ENCODE measurements at regions not wholly inside any gene's neighbourhood (a gene's known extent, or its start where the extent isn't known, plus 50 kb on each side); places are given as distances from the start of the nearest gene placed in this dataset.
"Not testable (repeated sequence)": the region's sequence is repeated elsewhere in the genome, so short reads cannot be mapped to it uniquely, and the experiment has no call there.

DNA sequence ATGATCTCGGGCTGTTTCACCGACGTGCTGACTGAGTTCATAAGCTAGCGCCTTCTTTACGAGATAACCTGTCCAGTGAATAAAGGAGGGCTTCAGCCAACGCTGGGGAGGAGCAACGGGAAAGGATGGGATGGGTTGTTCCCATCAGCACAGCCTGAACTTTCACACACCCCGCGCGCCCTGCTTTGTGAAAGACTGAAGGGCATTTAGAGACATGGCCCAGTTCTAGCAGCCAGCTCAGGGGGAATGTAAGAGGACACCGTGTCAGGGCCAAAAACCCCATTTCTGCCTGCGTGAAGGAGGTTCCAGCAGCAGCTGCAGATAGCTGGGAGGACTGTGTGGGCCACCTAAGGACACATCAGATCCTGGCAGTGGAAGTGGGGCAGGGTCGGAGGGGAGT, 255.1 kb upstream of the RAB4A start:
- Mint-ChIP-seq H3K4me1 (no peaks in the 10 kb centered on the region), H3K9me3 (no peaks in the 10 kb centered on the region), H3K4me3 (no peak overlapping the region), H3K27me3 (ENCODE audit: low read depth) (peaks cover 32% of the 10 kb centered on the region), H3K36me3 (ENCODE audit: low read depth) (no peaks in the 10 kb centered on the region), H3K27ac (ENCODE audit: unreplicated experiment) (no peak overlapping the region)
- DNase-seq (ENCODE audit: low read depth, low spot score), result no peak
- TF ChIP-seq, protein P1, sequence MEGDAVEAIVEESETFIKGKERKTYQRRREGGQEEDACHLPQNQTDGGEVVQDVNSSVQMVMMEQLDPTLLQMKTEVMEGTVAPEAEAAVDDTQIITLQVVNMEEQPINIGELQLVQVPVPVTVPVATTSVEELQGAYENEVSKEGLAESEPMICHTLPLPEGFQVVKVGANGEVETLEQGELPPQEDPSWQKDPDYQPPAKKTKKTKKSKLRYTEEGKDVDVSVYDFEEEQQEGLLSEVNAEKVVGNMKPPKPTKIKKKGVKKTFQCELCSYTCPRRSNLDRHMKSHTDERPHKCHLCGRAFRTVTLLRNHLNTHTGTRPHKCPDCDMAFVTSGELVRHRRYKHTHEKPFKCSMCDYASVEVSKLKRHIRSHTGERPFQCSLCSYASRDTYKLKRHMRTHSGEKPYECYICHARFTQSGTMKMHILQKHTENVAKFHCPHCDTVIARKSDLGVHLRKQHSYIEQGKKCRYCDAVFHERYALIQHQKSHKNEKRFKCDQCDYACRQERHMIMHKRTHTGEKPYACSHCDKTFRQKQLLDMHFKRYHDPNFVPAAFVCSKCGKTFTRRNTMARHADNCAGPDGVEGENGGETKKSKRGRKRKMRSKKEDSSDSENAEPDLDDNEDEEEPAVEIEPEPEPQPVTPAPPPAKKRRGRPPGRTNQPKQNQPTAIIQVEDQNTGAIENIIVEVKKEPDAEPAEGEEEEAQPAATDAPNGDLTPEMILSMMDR (conservative IDR thresholded peaks at IDR 0.05), result no peak

DNA sequence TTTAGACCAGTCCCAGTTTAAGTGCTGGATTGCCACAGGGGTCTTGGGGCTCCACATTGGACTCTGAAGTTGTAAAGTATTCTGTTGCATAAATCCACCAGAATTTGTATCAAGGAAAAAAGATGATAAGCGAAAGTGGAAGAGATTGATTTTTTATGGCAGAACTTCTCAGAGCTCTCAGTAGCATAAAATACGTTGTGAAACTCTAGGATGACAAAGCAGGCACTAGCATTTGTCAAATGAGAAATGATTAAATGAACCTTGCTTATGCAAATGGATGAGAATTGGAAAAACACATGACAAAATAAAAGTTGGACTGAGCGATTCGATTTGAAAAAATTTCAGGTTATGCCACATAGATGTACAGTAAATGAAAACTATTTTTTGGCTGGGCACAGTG, 253.8 kb upstream of the RAB4A start:
- H3K9me3 Mint-ChIP-seq, result no peaks in the 10 kb centered on the region
- peaks cover 24% of the 10 kb centered on the region for H3K27me3 Mint-ChIP-seq (ENCODE audit: low read depth)
- no peak overlapping the region for H3K4me3 Mint-ChIP-seq
- H3K4me1 Mint-ChIP-seq, result peaks cover 10% of the 10 kb centered on the region
- no peak overlapping the region for H3K27ac Mint-ChIP-seq (ENCODE audit: unreplicated experiment)
- DNase-seq (ENCODE audit: low read depth, low spot score), result no peak
- no peaks in the 10 kb centered on the region for H3K36me3 Mint-ChIP-seq (ENCODE audit: low read depth)
- TF ChIP-seq, protein P1 (conservative IDR thresholded peaks at IDR 0.05), result no peak

DNA sequence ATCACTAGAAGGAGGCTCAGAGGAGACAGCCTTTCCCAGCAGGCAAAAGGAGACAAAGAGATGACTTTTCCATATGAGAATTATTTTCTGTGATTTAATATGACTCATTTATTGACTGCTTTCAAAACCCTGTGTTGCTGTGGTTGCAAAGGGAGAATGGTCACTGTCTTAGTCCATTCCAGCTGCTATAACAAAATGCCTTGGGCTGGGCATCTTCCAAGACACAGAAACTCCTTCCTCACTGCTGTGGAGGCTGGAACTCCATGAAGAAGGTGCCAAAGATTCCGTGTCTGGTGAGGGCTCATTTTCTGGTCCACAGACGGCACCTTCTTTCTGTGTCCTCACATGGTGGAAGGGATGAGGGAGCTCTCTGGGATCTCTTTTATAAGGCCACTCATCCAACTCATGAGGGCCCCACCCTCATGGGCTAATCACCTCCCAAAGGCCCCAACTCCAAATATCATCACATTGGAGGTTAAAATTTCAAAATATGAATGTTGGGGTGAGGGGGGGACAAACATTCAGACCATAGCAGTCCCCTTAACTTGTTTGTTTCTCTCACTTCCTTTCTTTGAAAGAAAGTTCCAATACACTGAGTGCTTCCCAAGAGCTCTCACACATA, 252.1 kb upstream of the RAB4A start:
- no peaks in the 10 kb centered on the region for H3K9me3 Mint-ChIP-seq
- no peaks in the 10 kb centered on the region for H3K36me3 Mint-ChIP-seq (ENCODE audit: low read depth)
- DNase-seq (ENCODE audit: low read depth, low spot score), result no peak
- peaks cover 16% of the 10 kb centered on the region for H3K27me3 Mint-ChIP-seq (ENCODE audit: low read depth)
- H3K27ac Mint-ChIP-seq (ENCODE audit: unreplicated experiment), result no peak overlapping the region
- TF ChIP-seq, protein P1 (conservative IDR thresholded peaks at IDR 0.05), result no peak
- H3K4me3 Mint-ChIP-seq, result no peak overlapping the region
- H3K4me1 Mint-ChIP-seq, result peaks cover 27% of the 10 kb centered on the region

DNA sequence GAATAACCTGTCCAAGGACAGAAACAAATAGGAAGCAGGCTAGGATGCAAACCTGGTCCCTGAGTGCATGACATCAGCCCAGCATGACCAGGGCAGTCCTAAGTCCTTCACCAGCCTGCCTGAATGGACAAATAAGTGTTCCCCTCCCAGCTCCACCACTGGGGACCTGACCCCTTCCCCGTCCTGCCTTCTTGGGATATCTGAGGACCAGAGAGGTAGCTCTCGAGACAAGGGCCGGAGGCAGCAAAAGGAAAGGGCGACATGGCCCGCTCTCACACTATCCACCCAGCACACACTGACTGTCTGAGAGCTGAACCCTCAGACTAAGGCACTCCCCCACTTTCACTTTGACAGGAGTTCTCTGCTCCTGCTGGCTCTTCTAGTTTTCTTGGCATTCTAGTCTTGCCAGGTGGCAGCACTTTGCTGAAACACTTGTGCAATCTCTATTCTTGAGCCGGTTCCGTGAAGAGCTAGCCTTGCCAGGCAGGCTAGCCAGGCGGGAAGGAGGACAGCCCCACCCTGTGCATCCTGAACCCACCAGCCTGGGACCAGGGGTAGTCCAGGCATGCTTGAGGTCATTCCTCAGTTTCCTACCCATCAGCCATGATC, 251.1 kb upstream of the RAB4A start:
- H3K36me3 Mint-ChIP-seq (ENCODE audit: low read depth), result no peaks in the 10 kb centered on the region
- H3K4me3 Mint-ChIP-seq, result no peak overlapping the region
- H3K27me3 Mint-ChIP-seq (ENCODE audit: low read depth), result peaks cover 13% of the 10 kb centered on the region
- H3K27ac Mint-ChIP-seq (ENCODE audit: unreplicated experiment), result no peak overlapping the region
- no peaks in the 10 kb centered on the region for H3K9me3 Mint-ChIP-seq
- H3K4me1 Mint-ChIP-seq, result peaks cover 32% of the 10 kb centered on the region
- DNase-seq (ENCODE audit: low read depth, low spot score), result no peak
- TF ChIP-seq, protein P1 (conservative IDR thresholded peaks at IDR 0.05), result no peak

DNA sequence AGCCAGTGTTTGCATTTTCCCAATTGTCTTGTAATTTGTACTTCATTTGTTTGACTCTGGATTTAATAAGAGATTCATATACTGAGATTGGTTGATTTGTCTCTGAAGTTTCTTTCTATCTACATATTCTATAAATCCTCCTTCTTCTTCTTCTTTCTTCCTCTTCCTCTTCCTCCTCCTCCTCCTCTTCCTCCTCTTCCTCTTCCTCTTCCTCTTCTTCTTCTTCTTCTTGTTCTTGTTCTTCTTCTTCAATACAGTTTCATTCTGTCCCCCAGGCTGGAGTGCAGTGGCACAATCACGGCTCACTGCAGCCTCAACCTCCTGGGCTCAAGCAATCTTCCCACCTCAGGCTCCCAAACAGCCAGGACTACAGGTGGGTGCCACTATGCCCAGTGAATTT, 249.9 kb upstream of the RAB4A start:
- DNase-seq (ENCODE audit: low read depth, low spot score); H3K36me3 Mint-ChIP-seq (ENCODE audit: low read depth); H3K4me3 Mint-ChIP-seq; H3K9me3 Mint-ChIP-seq; H3K27ac Mint-ChIP-seq (ENCODE audit: unreplicated experiment): not testable (repeated sequence)
- Mint-ChIP-seq H3K27me3 (ENCODE audit: low read depth) (peaks cover 11% of the 10 kb centered on the region), H3K4me1 (peaks cover 43% of the 10 kb centered on the region)

DNA sequence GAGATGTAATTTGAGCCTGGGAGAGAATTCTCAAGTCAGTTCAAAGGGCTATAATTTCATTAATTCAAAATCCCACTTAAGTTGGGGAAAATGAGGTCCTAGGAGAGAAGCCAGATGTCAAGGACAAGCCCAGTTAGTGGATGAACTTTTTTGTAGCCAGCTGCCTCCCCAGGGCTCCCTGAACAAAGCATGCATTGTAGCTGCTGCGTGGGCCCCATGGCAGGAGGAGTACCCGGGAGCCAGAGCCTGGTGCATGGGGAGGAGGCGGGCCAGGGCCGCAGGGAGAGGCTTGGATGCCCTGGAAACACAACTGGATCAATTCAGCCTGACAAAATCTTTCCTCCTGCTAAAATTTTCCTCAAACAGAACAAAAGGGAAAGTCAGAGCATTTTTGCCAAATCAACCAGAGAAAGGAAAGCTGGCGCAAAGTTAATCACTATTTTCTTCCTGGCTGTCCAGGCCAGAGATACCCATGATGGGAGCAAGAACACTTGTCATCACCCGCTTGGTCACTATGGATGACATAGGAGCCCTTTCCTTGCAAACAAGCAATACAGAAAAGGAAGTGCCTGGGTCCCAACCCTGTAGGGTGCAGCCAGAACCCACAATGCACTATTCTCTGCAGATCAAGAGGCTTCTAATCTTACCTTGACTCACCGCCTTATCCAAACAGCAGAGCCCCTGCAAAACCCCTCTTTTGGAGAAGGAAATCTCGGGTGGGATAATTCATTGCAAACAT, 248.1 kb upstream of the RAB4A start:
- Mint-ChIP-seq H3K4me3 (peak overlapping the region; percentile 21), H3K27ac (ENCODE audit: unreplicated experiment) (peak overlapping the region; percentile 64), H3K36me3 (ENCODE audit: low read depth) (no peaks in the 10 kb centered on the region), H3K9me3 (no peaks in the 10 kb centered on the region), H3K4me1 (peaks cover 58% of the 10 kb centered on the region), H3K27me3 (ENCODE audit: low read depth) (peaks cover 5% of the 10 kb centered on the region)
- TF ChIP-seq, protein P1 (conservative IDR thresholded peaks at IDR 0.05), result no peak
- DNase-seq (ENCODE audit: low read depth, low spot score), result peak; percentile 43

All from neural crest cell (in vitro differentiated cells).